ENCODE measurements at regions not wholly inside any gene's neighbourhood (a gene's known extent, or its start where the extent isn't known, plus 50 kb on each side); places are given as distances from the start of the nearest gene placed in this dataset.

- TF ChIP-seq EGR1 (IDR thresholded peaks at IDR 0.05; ENCODE audit: borderline replicate concordance, low read depth, low read length), result no peak
- TF ChIP-seq SP4 (IDR thresholded peaks at IDR 0.05; ENCODE audit: low read length), result no peak
- no peak for TF ChIP-seq BACH1 (IDR thresholded peaks at IDR 0.05; ENCODE audit: low read length)
Observed at GRCh38 chr2:154914561-154914960, 216.1 kb downstream of the KCNJ3 start (continued).

Measured in H1 (cell line).